ENCODE measurements at regions not wholly inside any gene's neighbourhood (a gene's known extent, or its start where the extent isn't known, plus 50 kb on each side); places are given as distances from the start of the nearest gene placed in this dataset.
"Not testable (repeated sequence)": the region's sequence is repeated elsewhere in the genome, so short reads cannot be mapped to it uniquely, and the experiment has no call there.

- H3K27me3 ChIP-seq (ENCODE audit: control insufficient read depth in 2 of 2, insufficient read depth in 2 of 2, low read length in 2 of 2); H3K79me2 ChIP-seq (ENCODE audit: control insufficient read depth, insufficient read depth, low read length); H3K9me1 ChIP-seq (replicated peaks; ENCODE audit: control insufficient read depth, extremely low read depth, insufficient read depth, low read length); H3K9ac ChIP-seq (replicated peaks; ENCODE audit: extremely low read depth, insufficient read depth, low read length); CTCF ChIA-PET; BruUV-seq (replicated peaks); H4K20me1 ChIP-seq (replicated peaks; ENCODE audit: control insufficient read depth, extremely low read depth, insufficient read depth, low read length); dilution Hi-C loops (cut with MboI; ENCODE audit: extremely low pct_ligation_motif_present, low sequenced_read_pairs); H2AFZ ChIP-seq (ENCODE audit: low read depth, low read length); H3K4me3 ChIP-seq (replicated peaks in 1 of 3; ENCODE audit: insufficient read depth in 1 of 3, low read depth in 1 of 3, low read length in 3 of 3); H3K9me3 ChIP-seq (replicated peaks; ENCODE audit: control insufficient read depth, insufficient read depth, low read length); H3K36me3 ChIP-seq (ENCODE audit: control insufficient read depth in 2 of 2, extremely low read depth in 1 of 2, insufficient read depth in 2 of 2, low read length in 2 of 2); H3K4me1 ChIP-seq (ENCODE audit: control insufficient read depth, extremely low read depth, insufficient read depth, low read length); H3K4me2 ChIP-seq (ENCODE audit: insufficient read depth, low read length); DNase-seq (ENCODE audit: low read depth, low spot score); FAIRE-seq; H3K27ac ChIP-seq (ENCODE audit: insufficient read depth, low read depth, low read length); intact Hi-C loops (cut with micrococcal nuclease): not testable (repeated sequence)
- POLR2A ChIA-PET: interaction anchor here (0.5 to 0.7 kb wide), 2 partner anchors 9 to 301 kb away, joined by 3 read pairs; no protein-coding TSS in a partner anchor
These were observed 171.8 kb upstream of the MMADHC start for GRCh38 chr2:149759382-149759781.

DNA sequence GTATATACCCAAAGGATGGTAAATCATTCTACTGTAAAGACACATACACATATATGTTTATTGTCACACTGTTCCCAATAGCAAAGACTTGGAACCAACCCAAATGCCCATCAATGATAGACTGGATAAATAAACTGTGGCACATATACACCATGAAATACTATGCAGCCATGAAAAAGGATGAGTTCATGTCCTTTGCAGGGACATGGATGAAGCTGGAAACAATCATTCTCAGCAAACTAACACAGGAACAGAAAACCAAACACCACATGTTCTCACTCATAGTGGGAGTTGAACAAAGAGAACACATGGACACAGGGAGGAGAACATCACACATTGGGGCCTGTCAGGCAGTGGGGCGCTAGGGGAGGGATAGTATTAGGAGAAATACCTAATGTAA is 167.1 kb upstream of the MMADHC start:
- intact Hi-C loops (cut with micrococcal nuclease); H3K9ac ChIP-seq (replicated peaks; ENCODE audit: extremely low read depth, insufficient read depth, low read length); BruUV-seq (replicated peaks); H3K27me3 ChIP-seq (ENCODE audit: control insufficient read depth in 2 of 2, insufficient read depth in 2 of 2, low read length in 2 of 2); DNase-seq (ENCODE audit: low read depth, low spot score); H4K20me1 ChIP-seq (replicated peaks; ENCODE audit: control insufficient read depth, extremely low read depth, insufficient read depth, low read length); FAIRE-seq; H3K27ac ChIP-seq (ENCODE audit: insufficient read depth, low read depth, low read length); H3K4me1 ChIP-seq (ENCODE audit: control insufficient read depth, extremely low read depth, insufficient read depth, low read length); H3K9me1 ChIP-seq (replicated peaks; ENCODE audit: control insufficient read depth, extremely low read depth, insufficient read depth, low read length); H2AFZ ChIP-seq (ENCODE audit: low read depth, low read length); dilution Hi-C loops (cut with MboI; ENCODE audit: extremely low pct_ligation_motif_present, low sequenced_read_pairs); H3K36me3 ChIP-seq (ENCODE audit: control insufficient read depth in 2 of 2, extremely low read depth in 1 of 2, insufficient read depth in 2 of 2, low read length in 2 of 2); H3K4me3 ChIP-seq (replicated peaks in 1 of 3; ENCODE audit: insufficient read depth in 1 of 3, low read depth in 1 of 3, low read length in 3 of 3); H3K4me2 ChIP-seq (ENCODE audit: insufficient read depth, low read length); H3K79me2 ChIP-seq (ENCODE audit: control insufficient read depth, insufficient read depth, low read length); H3K9me3 ChIP-seq (replicated peaks; ENCODE audit: control insufficient read depth, insufficient read depth, low read length); POLR2A ChIA-PET: not testable (repeated sequence)
- CTCF ChIA-PET: interaction anchor here (0.6 kb wide), 1 partner anchor 336 kb away, joined by 3 read pairs; no protein-coding TSS in a partner anchor

DNA sequence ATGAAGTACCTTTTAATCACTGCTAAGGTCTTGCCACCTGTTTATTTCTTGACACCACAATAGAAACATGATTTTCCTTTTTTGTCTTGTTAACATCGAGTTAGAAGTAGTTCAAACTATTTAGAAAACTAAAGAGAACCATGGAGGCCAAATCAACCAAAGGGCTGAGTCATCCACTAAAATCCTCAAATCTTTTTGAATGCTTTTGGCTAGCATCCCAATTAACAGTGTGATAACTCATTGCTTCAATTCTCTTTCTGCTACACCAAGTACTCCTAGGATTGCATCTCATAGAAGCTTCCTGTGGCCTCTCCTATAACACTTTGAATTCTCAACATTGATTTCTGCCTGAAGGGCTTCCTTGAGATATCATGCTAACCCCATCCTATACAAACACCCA is 159.9 kb upstream of the MMADHC start:
- H3K4me1 ChIP-seq (ENCODE audit: control insufficient read depth, extremely low read depth, insufficient read depth, low read length): peaks cover 5% of the 10 kb centered on the region
- no peak overlapping the region for H3K27ac ChIP-seq (ENCODE audit: insufficient read depth, low read depth, low read length)
- CTCF ChIA-PET: no interaction called here
- H3K9me1 ChIP-seq (replicated peaks; ENCODE audit: control insufficient read depth, extremely low read depth, insufficient read depth, low read length): no peaks in the 10 kb centered on the region
- no peak overlapping the region for H3K4me3 ChIP-seq (replicated peaks in 1 of 3; ENCODE audit: insufficient read depth in 1 of 3, low read depth in 1 of 3, low read length in 3 of 3)
- dilution Hi-C loops (cut with MboI; ENCODE audit: extremely low pct_ligation_motif_present, low sequenced_read_pairs) (no loop called here), intact Hi-C loops (cut with micrococcal nuclease) (no loop called here)
- H3K9ac ChIP-seq (replicated peaks; ENCODE audit: extremely low read depth, insufficient read depth, low read length): no peak overlapping the region
- TF ChIP-seq EZH2 (IDR thresholded peaks at IDR 0.05; ENCODE audit: borderline replicate concordance, low read depth, low read length, severe bottlenecking) (no peak), JUN (IDR thresholded peaks at IDR 0.05; ENCODE audit: borderline replicate concordance, insufficient read depth, insufficient read length, low read depth) (no peak), POLR2A (IDR thresholded peaks at IDR 0.05; ENCODE audit: low read depth, low read length) (no peak), FOS (IDR thresholded peaks at IDR 0.05; ENCODE audit: borderline replicate concordance, insufficient read depth, low read length) (peak; percentile 45), MYC (IDR thresholded peaks at IDR 0.05; ENCODE audit: low read depth, low read length) (no peak)
- TF ChIP-seq, protein P1, sequence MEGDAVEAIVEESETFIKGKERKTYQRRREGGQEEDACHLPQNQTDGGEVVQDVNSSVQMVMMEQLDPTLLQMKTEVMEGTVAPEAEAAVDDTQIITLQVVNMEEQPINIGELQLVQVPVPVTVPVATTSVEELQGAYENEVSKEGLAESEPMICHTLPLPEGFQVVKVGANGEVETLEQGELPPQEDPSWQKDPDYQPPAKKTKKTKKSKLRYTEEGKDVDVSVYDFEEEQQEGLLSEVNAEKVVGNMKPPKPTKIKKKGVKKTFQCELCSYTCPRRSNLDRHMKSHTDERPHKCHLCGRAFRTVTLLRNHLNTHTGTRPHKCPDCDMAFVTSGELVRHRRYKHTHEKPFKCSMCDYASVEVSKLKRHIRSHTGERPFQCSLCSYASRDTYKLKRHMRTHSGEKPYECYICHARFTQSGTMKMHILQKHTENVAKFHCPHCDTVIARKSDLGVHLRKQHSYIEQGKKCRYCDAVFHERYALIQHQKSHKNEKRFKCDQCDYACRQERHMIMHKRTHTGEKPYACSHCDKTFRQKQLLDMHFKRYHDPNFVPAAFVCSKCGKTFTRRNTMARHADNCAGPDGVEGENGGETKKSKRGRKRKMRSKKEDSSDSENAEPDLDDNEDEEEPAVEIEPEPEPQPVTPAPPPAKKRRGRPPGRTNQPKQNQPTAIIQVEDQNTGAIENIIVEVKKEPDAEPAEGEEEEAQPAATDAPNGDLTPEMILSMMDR (IDR thresholded peaks at IDR 0.05; ENCODE audit: extremely low read depth in 1 of 2, insufficient read depth in 1 of 2, low read depth in 1 of 2, low read length in 2 of 2): no peak
- no peaks in the 10 kb centered on the region for H3K36me3 ChIP-seq (ENCODE audit: control insufficient read depth in 2 of 2, extremely low read depth in 1 of 2, insufficient read depth in 2 of 2, low read length in 2 of 2)
- FAIRE-seq (peak; percentile 31), DNase-seq (ENCODE audit: low read depth, low spot score) (peak; percentile 45)
- no peaks in the 10 kb centered on the region for H3K27me3 ChIP-seq (ENCODE audit: control insufficient read depth in 2 of 2, insufficient read depth in 2 of 2, low read length in 2 of 2)
- no peaks in the 10 kb centered on the region for H3K9me3 ChIP-seq (replicated peaks; ENCODE audit: control insufficient read depth, insufficient read depth, low read length)
- no peak overlapping the region for H2AFZ ChIP-seq (ENCODE audit: low read depth, low read length)
- no peaks in the 10 kb centered on the region for H3K79me2 ChIP-seq (ENCODE audit: control insufficient read depth, insufficient read depth, low read length)
- no peaks in the 10 kb centered on the region for H4K20me1 ChIP-seq (replicated peaks; ENCODE audit: control insufficient read depth, extremely low read depth, insufficient read depth, low read length)
- POLR2A ChIA-PET: no interaction called here
- no peak overlapping the region for H3K4me2 ChIP-seq (ENCODE audit: insufficient read depth, low read length)
- no TSS peak for BruUV-seq (replicated peaks)
